ENCODE measurements at regions not wholly inside any gene's neighbourhood (a gene's known extent, or its start where the extent isn't known, plus 50 kb on each side); places are given as distances from the start of the nearest gene placed in this dataset.

- TF ChIP-seq POLR2A (IDR thresholded peaks at IDR 0.05) (no peak), EP300 (IDR thresholded peaks at IDR 0.05) (no peak)
These were observed 1352.2 kb upstream of the PRR20A start for GRCh38 chr13:55788548-55788947.

All from tibial nerve (tissue), 3 donors.